GM12872 (cell line): ENCODE measurements at regions not wholly inside any gene's neighbourhood (a gene's known extent, or its start where the extent isn't known, plus 50 kb on each side); places are given as distances from the start of the nearest gene placed in this dataset.

Experiments
- CTCF ChIP-seq: IDR thresholded peaks from 3 replicates; pipeline ENCODE4 v1.5.1; 2011; ENCODE audit warnings: low read depth, mild to moderate bottlenecking, low read length, moderate library complexity; ENCODE audit not compliant: insufficient read depth

DNA sequence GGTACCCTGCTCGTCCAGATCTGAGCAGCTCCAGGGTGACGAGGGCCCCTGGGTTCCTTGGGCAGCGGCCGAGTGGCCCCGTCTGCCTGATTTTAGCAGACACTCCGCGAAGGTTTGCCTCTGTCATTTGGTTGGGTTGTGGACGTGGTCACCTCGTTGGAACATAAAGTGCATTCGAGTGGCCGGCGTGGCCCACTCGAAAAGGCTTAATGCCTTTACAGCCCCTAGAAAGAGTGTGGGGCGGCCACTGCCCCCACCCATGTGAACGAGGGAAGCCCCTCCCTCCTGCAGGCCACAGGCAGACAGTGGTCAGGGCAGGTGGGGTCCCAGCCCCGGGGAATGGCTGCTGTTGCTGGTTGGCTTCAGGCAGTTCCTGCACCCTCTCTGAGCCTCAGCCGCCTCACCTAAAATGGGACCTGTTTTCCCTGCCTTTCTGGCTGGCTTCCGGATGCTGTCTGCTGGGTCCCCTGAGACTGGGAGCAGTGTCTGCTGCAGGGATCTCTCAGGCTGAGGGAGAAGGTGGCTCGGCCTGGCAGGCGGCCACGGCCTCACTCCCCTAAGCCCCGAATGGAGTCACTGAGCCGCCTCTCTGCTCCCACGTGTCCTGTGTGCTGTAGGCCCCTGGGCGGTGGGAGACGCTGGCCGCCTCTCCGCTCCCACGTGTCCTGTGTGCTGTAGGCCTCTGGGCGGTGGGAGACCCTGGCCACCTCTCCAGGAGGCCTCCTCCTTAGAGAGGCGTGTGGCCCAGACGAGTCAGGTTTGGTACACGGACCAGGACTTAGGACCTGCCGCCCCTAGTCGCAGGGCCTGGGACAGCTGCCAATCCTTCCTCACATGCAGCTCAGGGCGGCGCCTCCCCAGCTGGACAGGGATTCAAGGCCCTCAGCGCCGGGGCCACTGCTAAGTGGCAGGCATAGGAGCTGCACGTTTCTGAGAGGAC, 233.0 kb downstream of the ERMARD start:
- no peak for TF ChIP-seq CTCF

DNA sequence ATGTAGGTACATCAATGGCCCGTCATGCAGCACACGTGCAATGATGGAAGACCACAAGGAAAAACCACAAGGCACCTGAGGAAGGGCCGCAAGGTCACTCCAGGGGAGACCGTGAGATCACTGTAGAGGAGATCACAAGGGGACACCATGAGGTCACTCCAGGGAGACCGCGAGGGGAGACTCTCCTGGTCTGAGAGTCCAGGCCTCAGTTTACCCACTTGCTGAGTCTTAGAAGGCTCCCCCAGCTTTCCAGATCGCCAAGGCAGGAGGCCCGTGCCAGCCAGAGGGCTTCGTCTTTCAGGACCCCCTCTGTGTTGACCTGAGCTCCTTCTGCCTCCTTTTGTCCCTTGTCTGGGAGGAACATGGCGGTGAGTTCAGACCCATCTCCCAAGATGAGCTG, 232.2 kb downstream of the ERMARD start:
- TF ChIP-seq CTCF: no peak

GRCh38 chr6:169982461-169983386, 231.3 kb downstream of the ERMARD start:
- TF ChIP-seq CTCF: no peak

- TF ChIP-seq CTCF: no peak
Observed at GRCh38 chr6:169981969-169982368, 230.5 kb downstream of the ERMARD start.

DNA sequence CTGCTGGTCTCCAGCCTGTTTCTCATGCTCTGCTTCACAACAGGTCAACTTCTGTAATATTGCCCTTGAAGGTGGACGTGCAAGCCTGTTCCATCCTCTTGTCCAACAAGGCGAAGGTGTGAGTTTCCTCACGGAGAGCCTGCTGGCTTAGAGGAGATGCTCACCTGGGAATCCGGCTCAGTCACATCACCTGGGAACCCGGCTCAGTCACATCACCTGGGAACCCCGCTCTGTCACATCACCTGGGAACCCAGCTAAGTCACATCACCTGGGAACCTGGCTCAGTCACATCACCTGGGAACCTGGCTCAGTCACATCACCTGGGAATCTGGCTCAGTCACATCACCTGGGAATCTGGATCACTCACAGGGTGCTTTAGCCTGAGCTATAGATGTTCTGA, 230.1 kb downstream of the ERMARD start:
- no peak for TF ChIP-seq CTCF

GRCh38 chr6:169980826-169981450, 229.5 kb downstream of the ERMARD start:
- no peak for TF ChIP-seq CTCF

DNA sequence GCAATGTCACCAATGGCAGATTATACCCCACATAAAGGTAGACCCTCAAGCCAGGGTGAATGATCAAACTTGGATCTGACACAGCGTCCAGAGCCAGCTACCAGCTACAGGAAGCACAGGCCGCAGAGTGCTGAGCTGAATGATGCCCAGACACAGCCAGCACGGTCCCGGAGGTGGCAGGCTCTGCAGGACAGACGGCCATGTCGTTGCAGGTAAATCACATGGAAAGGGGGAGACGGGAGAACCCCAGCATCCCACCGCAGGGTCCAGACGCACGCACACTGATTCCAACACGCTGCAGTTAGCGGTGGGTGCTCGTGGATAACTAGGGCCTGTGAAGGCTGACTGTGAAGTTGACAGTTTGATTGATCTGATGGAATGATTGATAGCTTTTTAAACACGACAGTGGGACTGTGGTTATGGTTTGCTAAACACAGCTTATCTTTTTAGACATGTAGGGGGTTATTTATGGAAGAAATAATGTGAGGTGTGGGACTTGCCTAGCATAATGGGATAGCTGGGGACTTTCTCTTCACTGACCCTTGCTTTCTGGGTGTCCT, 228.5 kb downstream of the ERMARD start:
- no peak for TF ChIP-seq CTCF
